CD4-positive, alpha-beta T cell treated with Interleukin-21 for 1 hour (primary cell): ENCODE measurements at regions not wholly inside any gene's neighbourhood (a gene's known extent, or its start where the extent isn't known, plus 50 kb on each side); places are given as distances from the start of the nearest gene placed in this dataset.
"Not testable (repeated sequence)": the region's sequence is repeated elsewhere in the genome, so short reads cannot be mapped to it uniquely, and the experiment has no call there.

ENCODE experiments used
- DNase-seq: peaks from one replicate; pipeline ENCODE4 v3.0.0-alpha.2; 2020

GRCh38 chr5:143957455-143957854, 145.5 kb downstream of the HMHB1 start:
- no peak for DNase-seq

- no peak for DNase-seq
Measured at GRCh38 chr5:143962201-143962600, 150.2 kb downstream of the HMHB1 start.

GRCh38 chr5:143964919-143965318, 153.0 kb downstream of the HMHB1 start:
- DNase-seq, result no peak

GRCh38 chr5:143966280-143966679, 154.3 kb downstream of the HMHB1 start:
- DNase-seq, result no peak

GRCh38 chr5:143968071-143968878, 156.3 kb downstream of the HMHB1 start:
- DNase-seq, result peak; percentile 37

GRCh38 chr5:143970159-143970558, 158.2 kb downstream of the HMHB1 start:
- DNase-seq, result no peak

- no peak for DNase-seq
Measured at GRCh38 chr5:143972068-143972467, 160.1 kb downstream of the HMHB1 start.

GRCh38 chr5:143976055-143976454, 164.1 kb downstream of the HMHB1 start:
- DNase-seq, result no peak

- no peak for DNase-seq
Measured at GRCh38 chr5:143977891-143978461, 166.0 kb downstream of the HMHB1 start.

- no peak for DNase-seq
Measured at GRCh38 chr5:143979044-143979690, 167.2 kb downstream of the HMHB1 start.

GRCh38 chr5:143980506-143980905, 168.5 kb downstream of the HMHB1 start:
- no peak for DNase-seq

- DNase-seq, result not testable (repeated sequence)
Measured at GRCh38 chr5:143982957-143983356, 171.0 kb downstream of the HMHB1 start.

- DNase-seq, result no peak
Measured at GRCh38 chr5:143985832-143986515, 174.0 kb downstream of the HMHB1 start.

- DNase-seq, result no peak
Measured at GRCh38 chr5:143986516-143987212, 174.7 kb downstream of the HMHB1 start.

- no peak for DNase-seq
Measured at GRCh38 chr5:143987264-143987663, 175.3 kb downstream of the HMHB1 start.

- no peak for DNase-seq
Measured at GRCh38 chr5:143987751-143988560, 176.0 kb downstream of the HMHB1 start.

GRCh38 chr5:143992496-143992895, 178.0 kb downstream of the YIPF5 start:
- no peak for DNase-seq

- DNase-seq, result no peak
Measured at GRCh38 chr5:144002876-144003275, 167.6 kb downstream of the YIPF5 start.

- no peak for DNase-seq
Measured at GRCh38 chr5:144003636-144004035, 166.8 kb downstream of the YIPF5 start.

- DNase-seq, result no peak
Measured at GRCh38 chr5:144004146-144004545, 166.3 kb downstream of the YIPF5 start.

GRCh38 chr5:144004751-144005150, 165.7 kb downstream of the YIPF5 start:
- DNase-seq, result no peak

- DNase-seq, result no peak
Measured at GRCh38 chr5:144009116-144009515, 161.3 kb downstream of the YIPF5 start.
